H1 (cell line): ENCODE measurements at regions not wholly inside any gene's neighbourhood (a gene's known extent, or its start where the extent isn't known, plus 50 kb on each side); places are given as distances from the start of the nearest gene placed in this dataset.

Experiments
- CTCF ChIA-PET: fragments of 300-600 bp; sonication (Branson Sonifier 250); formaldehyde crosslinking; loops from one replicate; lab custom pipeline; 2021; ENCODE audit not compliant: partially characterized antibody; lab: Charles Lee
- POLR2A ChIA-PET: fragments of 300-600 bp; sonication (Branson Sonifier 250); formaldehyde crosslinking; loops from one replicate; lab custom pipeline; 2021; ENCODE audit warnings: inconsistent platforms; ENCODE audit not compliant: partially characterized antibody; lab: Charles Lee
- DNase-seq, 2 experiments: peaks; one replicate each; pipeline versions ENCODE4 v3.0.0 to v3.0.0-alpha.2; 2010 to 2022; ENCODE audit warnings: low spot score in 2 of 2, low read depth in 1 of 2, mixed read lengths in 1 of 2
- FAIRE-seq: peaks from 2 replicates; lab custom pipeline; 2011; peaks lifted over from hg19 to GRCh38; lab: Jason Lieb, UNC
- H2AFZ ChIP-seq: 2 replicates; pipeline ENCODE4 v1.8.1; 2012; ENCODE audit warnings: low read length, inconsistent platforms
- H2AK5ac ChIP-seq: 2 replicates; pipeline ENCODE4 v1.6.1; 2013; ENCODE audit warnings: low read depth, low read length
- H2BK120ac ChIP-seq: replicated peaks from 2 replicates; pipeline ENCODE3; 2013; ENCODE audit warnings: low read depth, low read length, inconsistent platforms
- H2BK12ac ChIP-seq: 2 replicates; pipeline ENCODE4 v1.6.1; 2013; ENCODE audit warnings: low read depth, low read length
- H2BK15ac ChIP-seq: 2 replicates; pipeline ENCODE4 v1.6.1; 2013; ENCODE audit warnings: low read length
- H2BK20ac ChIP-seq: 2 replicates; pipeline ENCODE4 v1.6.1; 2013; ENCODE audit warnings: low read length
- H2BK5ac ChIP-seq: 2 replicates; pipeline ENCODE4 v1.6.1; 2013; ENCODE audit warnings: low read depth, low read length
- H3K14ac ChIP-seq: 2 replicates; pipeline ENCODE4 v1.6.1; 2013; ENCODE audit warnings: inconsistent platforms; ENCODE audit not compliant: insufficient read length
- H3K18ac ChIP-seq: 2 replicates; pipeline ENCODE4 v1.6.1; 2013; ENCODE audit warnings: low read length; ENCODE audit errors: extremely low read depth
- H3K23ac ChIP-seq: 2 replicates; pipeline ENCODE4 v1.6.1; 2013; ENCODE audit warnings: inconsistent platforms; ENCODE audit not compliant: insufficient read length
- H3K23me2 ChIP-seq: 2 replicates; pipeline ENCODE4 v1.6.1; 2013; ENCODE audit warnings: low read depth, low read length
- H3K27ac ChIP-seq: 2 replicates; pipeline ENCODE4 v1.6.1; 2011; ENCODE audit warnings: low read depth, low read length, inconsistent platforms
- H3K27me3 ChIP-seq, 4 experiments: replicated peaks in 1 of 4; 1 replicate in 1 of 4; 2 replicates in 3 of 4; pipeline versions ENCODE4 v1.6.1 to v1.8.1; 2011 to 2013; ENCODE audit warnings: low read length in 3 of 4, mild to moderate bottlenecking in 3 of 4, inconsistent platforms in 2 of 4, mixed read lengths in 2 of 4, moderate library complexity in 1 of 4; ENCODE audit not compliant: control insufficient read depth in 3 of 4, insufficient read depth in 3 of 4; ENCODE audit errors: extremely low read depth in 1 of 4
- H3K36me3 ChIP-seq, 4 experiments: 2 replicates each; pipeline versions ENCODE4 v1.6.1 to v1.8.1; 2011 to 2013; ENCODE audit warnings: mild to moderate bottlenecking in 4 of 4, low read length in 3 of 4, moderate library complexity in 2 of 4, control low read depth in 1 of 4, inconsistent platforms in 1 of 4; ENCODE audit not compliant: insufficient read depth in 4 of 4, control insufficient read depth in 2 of 4
- H3K4ac ChIP-seq: replicated peaks from 2 replicates; pipeline ENCODE3; 2013; ENCODE audit warnings: low read length, low read depth, mixed read lengths, inconsistent platforms; ENCODE audit not compliant: insufficient read length
- H3K4me1 ChIP-seq, 4 experiments: replicated peaks in 1 of 4; 1 replicate in 1 of 4; 2 replicates in 3 of 4; pipeline versions ENCODE4 v1.6.1 to v1.8.1; 2011 to 2013; ENCODE audit warnings: low read length in 3 of 4, inconsistent platforms in 2 of 4, mixed read lengths in 1 of 4; ENCODE audit not compliant: insufficient read depth in 4 of 4, control insufficient read depth in 3 of 4
- H3K4me2 ChIP-seq, 2 experiments: 2 replicates each; pipeline versions ENCODE4 v1.6.1 to v1.8.1; 2011 to 2013; ENCODE audit warnings: low read depth in 2 of 2, low read length in 2 of 2, control low read depth in 1 of 2, inconsistent platforms in 1 of 2, mild to moderate bottlenecking in 1 of 2; ENCODE audit not compliant: insufficient read depth in 1 of 2
- H3K4me3 ChIP-seq, 4 experiments: fragments of 200-600, 300-600 bp in 1 of 4; sonication (generic), shearing (Covaris generic), sonication (Bioruptor Twin) in 1 of 4; 2 replicates each; pipeline versions ENCODE4 v1.5.1 to v1.8.1; 2011 to 2016; ENCODE audit warnings: low read length in 4 of 4, low read depth in 3 of 4, control low read depth in 2 of 4, inconsistent platforms in 2 of 4, mild to moderate bottlenecking in 2 of 4, mixed read lengths in 1 of 4, moderate library complexity in 1 of 4; ENCODE audit not compliant: insufficient read depth in 2 of 4; ENCODE audit errors: extremely low read depth in 1 of 4
- H3K56ac ChIP-seq: replicated peaks from 2 replicates; pipeline ENCODE3; 2013; ENCODE audit warnings: low read depth, mild to moderate bottlenecking, mixed read lengths, low read length, inconsistent platforms; ENCODE audit not compliant: insufficient read length
- H3K79me1 ChIP-seq: 2 replicates; pipeline ENCODE4 v1.6.1; 2013; ENCODE audit warnings: low read depth, low read length, control low read depth
- H3K79me2 ChIP-seq, 2 experiments: 2 replicates each; pipeline versions ENCODE4 v1.6.1 to v1.8.1; 2012 to 2013; ENCODE audit warnings: low read length in 2 of 2, mild to moderate bottlenecking in 2 of 2, inconsistent platforms in 1 of 2; ENCODE audit not compliant: insufficient read depth in 2 of 2, control insufficient read depth in 1 of 2
- H3K9ac ChIP-seq, 4 experiments: replicated peaks in 1 of 4; 1 replicate in 1 of 4; 2 replicates in 3 of 4; pipeline versions ENCODE4 v1.6.1 to v1.8.1; 2011 to 2013; ENCODE audit warnings: low read depth in 3 of 4, low read length in 3 of 4, control low read depth in 2 of 4, mild to moderate bottlenecking in 2 of 4, moderate library complexity in 2 of 4, inconsistent platforms in 1 of 4; ENCODE audit errors: extremely low read depth in 1 of 4
- H3K9me3 ChIP-seq, 2 experiments: 2 replicates each; pipeline versions ENCODE4 v1.6.1 to v1.8.1; 2012 to 2013; ENCODE audit warnings: mild to moderate bottlenecking in 2 of 2, moderate library complexity in 2 of 2, control low read depth in 1 of 2, inconsistent platforms in 1 of 2, low read depth in 1 of 2, low read length in 1 of 2, mixed read lengths in 1 of 2; ENCODE audit not compliant: insufficient read depth in 2 of 2
- H4K20me1 ChIP-seq, 2 experiments: replicated peaks in 1 of 2; 2 replicates each; pipeline versions ENCODE3 to v1.8.1; 2011 to 2013; ENCODE audit warnings: inconsistent platforms in 2 of 2, low read length in 2 of 2, mild to moderate bottlenecking in 1 of 2; ENCODE audit not compliant: insufficient read depth in 2 of 2, control insufficient read depth in 1 of 2
- H4K5ac ChIP-seq: 2 replicates; pipeline ENCODE4 v1.6.1; 2013; ENCODE audit warnings: low read length, low read depth, mixed read lengths, inconsistent platforms; ENCODE audit not compliant: insufficient read length
- H4K8ac ChIP-seq: 2 replicates; pipeline ENCODE4 v1.8.0; 2013; ENCODE audit warnings: mild to moderate bottlenecking, moderate library complexity, low read length, inconsistent platforms; ENCODE audit not compliant: insufficient read depth; ENCODE audit errors: extremely low read depth
- H4K91ac ChIP-seq: replicated peaks from 2 replicates; pipeline ENCODE3; 2013; ENCODE audit warnings: low read length, mixed read lengths, inconsistent platforms; ENCODE audit not compliant: insufficient read length
- CBX5 ChIP-seq: fragments of 300-800, 300-1000 bp; sonication (generic); IDR thresholded peaks from 2 replicates; pipeline ENCODE4 v1.7.1; 2016; ENCODE audit warnings: antibody characterized with exemption, low read length, low read depth
- CBX8 ChIP-seq: fragments of 300-800, 300-1000 bp; sonication (generic); IDR thresholded peaks from 2 replicates; pipeline ENCODE4 v1.7.1; 2016; ENCODE audit warnings: low read depth, low read length, borderline replicate concordance
- CREB1 ChIP-seq: IDR thresholded peaks from 2 replicates; pipeline ENCODE4 v1.6.1; 2012; ENCODE audit warnings: inconsistent platforms
- EZH2 ChIP-seq: fragments of 200-600 bp; sonication (generic); IDR thresholded peaks from 2 replicates; pipeline ENCODE4 v1.7.1; 2012; ENCODE audit warnings: low read depth, mild to moderate bottlenecking, moderate library complexity, low read length, inconsistent platforms; ENCODE audit not compliant: severe bottlenecking
- HDAC6 ChIP-seq: IDR thresholded peaks from one replicate; pipeline ENCODE4 v1.7.1; 2012; ENCODE audit warnings: low read depth, mild to moderate bottlenecking, inconsistent platforms, low read length, moderate library complexity
- KDM1A ChIP-seq: fragments of 200-600, 300-600 bp; sonication (generic); IDR thresholded peaks from 2 replicates; pipeline ENCODE4 v1.7.1; 2016; ENCODE audit warnings: mild to moderate bottlenecking, low read length, borderline replicate concordance
- POLR2AphosphoS5 ChIP-seq: IDR thresholded peaks from 2 replicates; pipeline ENCODE4 v1.6.1; 2011; ENCODE audit warnings: low read depth, low read length
- RAD21 ChIP-seq, 2 experiments: IDR thresholded peaks in 1 of 2; conservative IDR thresholded peaks in 1 of 2; 2 replicates each; pipeline ENCODE4 v1.6.1; 2011; ENCODE audit warnings: low read depth in 2 of 2, low read length in 2 of 2, improper control_type of control experiment in 1 of 2, inconsistent platforms in 1 of 2, mild to moderate bottlenecking in 1 of 2, moderate library complexity in 1 of 2
- RFX5 ChIP-seq: IDR thresholded peaks from 2 replicates; pipeline ENCODE4 v1.6.1; 2011; ENCODE audit warnings: low read depth, low read length, improper control_type of control experiment, borderline replicate concordance
- SIRT6 ChIP-seq: IDR thresholded peaks from one replicate; pipeline ENCODE4 v1.7.1; 2012; ENCODE audit warnings: low read length, inconsistent platforms
- TAF7 ChIP-seq: optimal IDR thresholded peaks from 2 replicates; pipeline ENCODE3; 2011; ENCODE audit warnings: low read depth, mild to moderate bottlenecking, inconsistent platforms, low read length, moderate library complexity, borderline replicate concordance
- ZNF274 ChIP-seq: IDR thresholded peaks from 2 replicates; pipeline ENCODE4 v1.7.0; 2012; ENCODE audit warnings: low read length, borderline replicate concordance; ENCODE audit errors: extremely low read depth
- WGBS, 2 experiments: shearing (Covaris generic) in 1 of 2; methylation state at CpG; one replicate each; pipeline versions ENCODE4 v1.1.6 to v1.1.7; 2013 to 2015; ENCODE audit warnings: low lambda C conversion rate in 2 of 2, mixed read lengths in 2 of 2, inconsistent platforms in 1 of 2, low coverage in 1 of 2, missing lambda C conversion rate in 1 of 2; ENCODE audit not compliant: insufficient replicate concordance in 2 of 2, insufficient coverage in 1 of 2, insufficient read length in 1 of 2; ENCODE audit errors: extremely low coverage in 1 of 2, missing lambda C conversion rate in 1 of 2; 5-methylcytosine and 5-hydroxymethylcytosine counted together
- TF ChIP-seq, protein P1 (sequence below): IDR thresholded peaks from 2 replicates; pipeline ENCODE4 v1.6.1; 2012; ENCODE audit warnings: low read length, inconsistent platforms
- TF ChIP-seq, protein P2 (sequence below): IDR thresholded peaks from 2 replicates; pipeline ENCODE4 v1.6.1; 2012; ENCODE audit warnings: inconsistent platforms

DNA sequence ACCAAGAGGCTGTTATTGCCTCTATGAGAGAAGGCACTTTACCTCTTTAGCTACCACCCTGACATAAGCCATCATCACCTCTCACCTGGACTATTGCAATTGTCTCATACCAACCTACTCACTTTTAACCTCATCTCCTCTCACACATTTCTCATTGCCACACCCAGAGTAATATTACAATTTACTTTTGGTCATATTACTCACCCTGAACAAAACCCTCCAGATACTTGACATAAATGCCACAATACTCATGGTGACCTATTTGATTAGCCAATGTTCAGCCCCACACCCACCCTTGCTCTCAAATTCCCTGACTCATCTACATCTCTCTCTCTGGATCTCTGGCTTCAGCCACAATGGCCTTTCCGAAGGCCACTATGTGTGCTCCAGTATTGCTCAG lies 90.9 kb upstream of the CDH7 start:
- WGBS, 2 experiments, result 94% methylated on average over 1 of the region's 1 CpG; no CpG with 5 or more reads in 1 of the 2 experiments
- Histone ChIP-seq H3K36me3 (no peaks in the 10 kb centered on the region), H4K5ac (no peak overlapping the region), H2BK15ac (no peak overlapping the region), H3K4me1 (no peaks in the 10 kb centered on the region), H3K56ac (no peak overlapping the region), H3K79me1 (no peaks in the 10 kb centered on the region), H3K18ac (no peak overlapping the region), H3K14ac (no peak overlapping the region), H3K9me3 (no peaks in the 10 kb centered on the region), H3K4ac (no peak overlapping the region), H2AK5ac (no peak overlapping the region), H2BK120ac (no peak overlapping the region), H3K27me3 (no peaks in the 10 kb centered on the region), H4K8ac (no peak overlapping the region), H2BK20ac (no peak overlapping the region), H3K4me3 (no peak overlapping the region), H3K79me2 (no peaks in the 10 kb centered on the region), H3K23me2 (no peaks in the 10 kb centered on the region), H3K9ac (no peak overlapping the region), H4K91ac (no peak overlapping the region), H4K20me1 (no peaks in the 10 kb centered on the region), H2AFZ (no peak overlapping the region), H2BK5ac (no peak overlapping the region), H3K23ac (no peak overlapping the region), H2BK12ac (no peak overlapping the region), H3K4me2 (no peak overlapping the region), H3K27ac (no peak overlapping the region)
- FAIRE-seq, result no peak
- no peak for TF ChIP-seq ZNF274
- no peak for TF ChIP-seq CREB1
- no peak for TF ChIP-seq TAF7
- TF ChIP-seq POLR2AphosphoS5, result no peak
- TF ChIP-seq CBX5, result no peak
- TF ChIP-seq SIRT6, result no peak
- no peak for TF ChIP-seq HDAC6
- no peak for TF ChIP-seq KDM1A
- TF ChIP-seq EZH2, result no peak
- TF ChIP-seq CBX8, result no peak
- TF ChIP-seq RFX5, result no peak
- no peak for TF ChIP-seq RAD21 (IDR thresholded peaks at IDR 0.05 in 1 of 2, conservative IDR thresholded peaks at IDR 0.05 in 1 of 2; ENCODE audit: low read depth in 2 of 2, low read length in 2 of 2)
- TF ChIP-seq, protein P1, sequence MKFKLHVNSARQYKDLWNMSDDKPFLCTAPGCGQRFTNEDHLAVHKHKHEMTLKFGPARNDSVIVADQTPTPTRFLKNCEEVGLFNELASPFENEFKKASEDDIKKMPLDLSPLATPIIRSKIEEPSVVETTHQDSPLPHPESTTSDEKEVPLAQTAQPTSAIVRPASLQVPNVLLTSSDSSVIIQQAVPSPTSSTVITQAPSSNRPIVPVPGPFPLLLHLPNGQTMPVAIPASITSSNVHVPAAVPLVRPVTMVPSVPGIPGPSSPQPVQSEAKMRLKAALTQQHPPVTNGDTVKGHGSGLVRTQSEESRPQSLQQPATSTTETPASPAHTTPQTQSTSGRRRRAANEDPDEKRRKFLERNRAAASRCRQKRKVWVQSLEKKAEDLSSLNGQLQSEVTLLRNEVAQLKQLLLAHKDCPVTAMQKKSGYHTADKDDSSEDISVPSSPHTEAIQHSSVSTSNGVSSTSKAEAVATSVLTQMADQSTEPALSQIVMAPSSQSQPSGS, result no peak
- TF ChIP-seq, protein P2, sequence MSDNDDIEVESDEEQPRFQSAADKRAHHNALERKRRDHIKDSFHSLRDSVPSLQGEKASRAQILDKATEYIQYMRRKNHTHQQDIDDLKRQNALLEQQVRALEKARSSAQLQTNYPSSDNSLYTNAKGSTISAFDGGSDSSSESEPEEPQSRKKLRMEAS, result no peak
- ChIA-PET CTCF (no interaction called here), POLR2A (no interaction called here)
- DNase-seq, result no peak
